Activated T-helper 17 cell treated with anti-CD3 and anti-CD28 coated beads, Interleukin-2, amount 50 U/mL, for 72 hours (primary cell): ENCODE measurements at regions not wholly inside any gene's neighbourhood (a gene's known extent, or its start where the extent isn't known, plus 50 kb on each side); places are given as distances from the start of the nearest gene placed in this dataset.
"Not testable (repeated sequence)": the region's sequence is repeated elsewhere in the genome, so short reads cannot be mapped to it uniquely, and the experiment has no call there.

Experiments
- ATAC-seq: fragments of 150-1000 bp; cut with Tn5 transposase; replicated peaks from 2 replicates; pipeline ENCODE4 v1.10.0; 2021; ENCODE audit warnings: mild to moderate bottlenecking, moderate library complexity
- H3K27ac Mint-ChIP-seq: one replicate; pipeline ENCODE4 v1.8.0; 2022; ENCODE audit warnings: mixed read lengths
- H3K27me3 Mint-ChIP-seq: one replicate; pipeline ENCODE4 v1.8.0; 2022; ENCODE audit warnings: mixed read lengths
- H3K36me3 Mint-ChIP-seq: one replicate; pipeline ENCODE4 v1.8.0; 2022; ENCODE audit warnings: low read depth, mild to moderate bottlenecking, mixed read lengths
- H3K4me1 Mint-ChIP-seq: one replicate; pipeline ENCODE4 v1.8.0; 2022; ENCODE audit warnings: mixed read lengths
- H3K4me3 Mint-ChIP-seq: one replicate; pipeline ENCODE4 v1.8.0; 2022; ENCODE audit warnings: mild to moderate bottlenecking, mixed read lengths
- H3K9me3 Mint-ChIP-seq: one replicate; pipeline ENCODE4 v1.8.0; 2022; ENCODE audit warnings: mixed read lengths

DNA sequence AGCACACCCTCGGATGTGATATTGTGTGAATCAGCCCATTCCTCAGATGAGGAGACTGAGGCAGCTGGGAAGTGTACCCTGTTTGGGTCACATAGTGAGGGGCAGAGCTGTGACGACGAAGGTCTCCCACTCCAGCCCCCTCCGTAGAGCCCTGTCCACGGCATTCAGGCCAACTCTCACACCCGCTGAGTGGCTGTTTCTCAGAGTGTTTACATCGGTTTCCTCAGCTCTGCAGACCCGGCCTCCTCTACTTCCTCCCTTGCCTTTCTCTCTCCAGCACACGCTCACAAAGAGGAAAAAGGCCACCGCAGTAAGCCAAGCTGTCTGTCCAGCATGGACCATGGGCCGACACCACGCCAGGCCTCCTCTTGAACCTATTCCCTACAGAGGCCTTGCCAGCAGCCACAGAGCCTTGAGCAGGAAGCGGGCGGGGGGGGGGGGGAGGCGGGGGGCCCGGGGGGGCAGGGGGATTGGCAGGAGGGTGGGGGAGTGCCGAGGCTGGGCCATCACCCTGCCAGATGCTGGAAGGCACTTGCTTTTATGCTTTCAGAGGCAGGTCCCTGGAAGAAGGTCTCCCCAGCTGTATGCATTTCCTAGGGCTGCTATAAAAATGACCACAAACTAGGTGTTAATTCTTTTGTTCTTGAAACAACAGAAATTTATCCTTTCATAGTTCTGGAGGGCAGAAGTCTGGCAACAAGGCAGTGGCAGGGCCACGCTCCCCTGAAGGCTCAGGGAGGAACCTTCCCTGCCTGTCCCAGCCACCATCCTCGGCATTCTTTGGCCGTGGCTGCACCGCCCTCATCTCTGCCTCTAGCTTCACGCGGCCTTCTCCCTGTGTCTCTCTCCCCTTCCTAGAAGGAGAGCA lies 178.4 kb downstream of the PSMG1 start:
- ATAC-seq: no peak
- no peak overlapping the region for H3K4me3 Mint-ChIP-seq
- H3K9me3 Mint-ChIP-seq: no peaks in the 10 kb centered on the region
- no peak overlapping the region for H3K27ac Mint-ChIP-seq
- H3K36me3 Mint-ChIP-seq: no peaks in the 10 kb centered on the region
- peaks cover 5% of the 10 kb centered on the region for H3K4me1 Mint-ChIP-seq
- peaks cover 4% of the 10 kb centered on the region for H3K27me3 Mint-ChIP-seq

DNA sequence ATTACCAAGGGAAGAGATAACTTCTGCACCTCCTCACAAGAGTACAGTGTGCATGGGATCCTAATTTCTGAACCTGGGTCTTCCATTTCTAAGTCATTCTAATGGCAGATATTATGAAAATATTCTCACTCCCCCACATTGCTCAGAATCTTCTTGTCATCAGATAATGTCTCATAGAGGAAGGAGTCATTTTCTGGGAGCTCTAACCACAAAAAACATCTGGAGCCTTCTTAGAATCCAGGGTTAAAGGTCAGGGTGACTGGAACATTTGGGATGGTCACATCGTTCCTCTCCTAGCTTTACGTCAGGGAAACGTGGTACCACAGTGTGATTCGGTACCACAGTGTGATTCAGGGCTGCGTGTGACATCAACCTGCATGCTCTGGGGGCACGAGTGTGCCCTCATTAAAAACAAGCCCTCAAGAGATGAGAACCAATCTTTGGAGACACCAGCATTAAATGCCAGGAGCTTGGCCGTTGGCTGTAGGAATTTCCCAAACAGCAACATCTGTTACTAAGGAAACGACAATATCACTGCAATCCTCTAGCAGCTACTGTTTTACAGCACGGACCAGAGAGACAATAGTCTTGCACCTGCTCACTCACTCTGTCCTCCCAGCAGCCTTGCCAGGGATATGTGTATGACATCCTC lies 179.1 kb downstream of the PSMG1 start:
- H3K36me3 Mint-ChIP-seq: no peaks in the 10 kb centered on the region
- H3K27ac Mint-ChIP-seq: no peak overlapping the region
- peak; percentile 32 for ATAC-seq
- no peak overlapping the region for H3K4me3 Mint-ChIP-seq
- H3K9me3 Mint-ChIP-seq: no peaks in the 10 kb centered on the region
- peaks cover 6% of the 10 kb centered on the region for H3K27me3 Mint-ChIP-seq
- H3K4me1 Mint-ChIP-seq: peaks cover 5% of the 10 kb centered on the region

- Mint-ChIP-seq H3K27me3 (peaks cover 18% of the 10 kb centered on the region), H3K9me3 (no peaks in the 10 kb centered on the region), H3K4me1 (peaks cover 9% of the 10 kb centered on the region), H3K4me3 (no peak overlapping the region), H3K27ac (no peak overlapping the region), H3K36me3 (no peaks in the 10 kb centered on the region)
- no peak for ATAC-seq
Observed at GRCh38 chr21:39001341-39001740, 181.9 kb downstream of the PSMG1 start.

GRCh38 chr21:39000496-39000895 lies 182.8 kb downstream of the PSMG1 start:
- Mint-ChIP-seq H3K4me3 (no peak overlapping the region), H3K27ac (peak overlapping the region; percentile 29)
- peak; percentile 84 for ATAC-seq

GRCh38 chr21:38999161-38999560 lies 184.1 kb downstream of the PSMG1 start:
- Mint-ChIP-seq H3K27me3 (peaks cover 24% of the 10 kb centered on the region), H3K4me3 (no peak overlapping the region), H3K4me1 (peaks cover 9% of the 10 kb centered on the region), H3K36me3 (no peaks in the 10 kb centered on the region), H3K27ac (no peak overlapping the region), H3K9me3 (no peaks in the 10 kb centered on the region)
- ATAC-seq: no peak

More at GRCh38 chr21:39000496-39000895, 182.8 kb downstream of the PSMG1 start:
- H3K9me3 Mint-ChIP-seq: no peaks in the 10 kb centered on the region
- peaks cover 9% of the 10 kb centered on the region for H3K4me1 Mint-ChIP-seq
- no peaks in the 10 kb centered on the region for H3K36me3 Mint-ChIP-seq
- H3K27me3 Mint-ChIP-seq: peaks cover 18% of the 10 kb centered on the region

GRCh38 chr21:38998281-38998680 lies 185.0 kb downstream of the PSMG1 start:
- peaks cover 24% of the 10 kb centered on the region for H3K27me3 Mint-ChIP-seq
- not testable (repeated sequence) for H3K27ac Mint-ChIP-seq, H3K4me3 Mint-ChIP-seq, H3K9me3 Mint-ChIP-seq, H3K36me3 Mint-ChIP-seq, H3K4me1 Mint-ChIP-seq, ATAC-seq

DNA sequence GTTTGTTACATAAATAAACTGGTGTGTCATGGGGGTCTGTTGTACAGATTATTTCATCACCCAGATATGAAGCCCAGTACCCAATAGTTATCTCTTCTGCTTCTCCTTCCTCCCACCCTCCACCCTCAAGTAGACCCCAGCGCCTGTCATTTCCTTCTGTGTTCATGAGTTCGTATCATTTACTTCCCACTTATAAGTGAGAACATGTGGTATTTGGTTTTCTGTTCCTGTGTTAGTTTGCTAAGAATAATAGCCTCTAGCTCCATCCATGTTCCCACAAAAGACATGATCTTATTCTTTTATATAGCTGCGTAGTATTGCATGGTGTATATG lies 185.4 kb downstream of the PSMG1 start:
- H3K27ac Mint-ChIP-seq, ATAC-seq, H3K4me3 Mint-ChIP-seq, H3K9me3 Mint-ChIP-seq, H3K4me1 Mint-ChIP-seq, H3K36me3 Mint-ChIP-seq: not testable (repeated sequence)
- peaks cover 24% of the 10 kb centered on the region for H3K27me3 Mint-ChIP-seq

GRCh38 chr21:38997051-38997842 lies 186.0 kb downstream of the PSMG1 start:
- no peak overlapping the region for H3K27ac Mint-ChIP-seq
- ATAC-seq: no peak

DNA sequence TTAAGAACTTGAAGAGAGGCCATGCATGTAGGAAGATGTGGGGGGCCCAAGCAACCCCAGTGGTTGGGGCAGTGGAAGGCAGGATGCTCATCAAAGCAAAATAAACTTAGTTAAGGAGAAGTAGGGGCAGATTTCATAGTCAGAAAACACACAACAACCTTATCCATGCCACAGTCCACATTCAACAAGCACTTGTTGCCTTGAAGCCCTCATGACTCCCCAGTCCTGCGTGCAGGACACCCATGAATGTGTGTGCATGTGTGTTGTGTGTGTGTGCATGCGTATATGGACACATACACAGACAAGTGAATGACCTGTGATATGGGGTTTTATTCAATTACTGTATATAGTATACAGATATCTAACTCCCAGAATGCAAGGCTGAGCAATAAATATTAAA lies 186.9 kb downstream of the PSMG1 start:
- Mint-ChIP-seq H3K36me3 (no peaks in the 10 kb centered on the region), H3K4me3 (no peak overlapping the region), H3K9me3 (no peaks in the 10 kb centered on the region), H3K27ac (no peak overlapping the region), H3K4me1 (peaks cover 4% of the 10 kb centered on the region), H3K27me3 (peaks cover 30% of the 10 kb centered on the region)
- ATAC-seq: no peak

More at GRCh38 chr21:38997051-38997842, 186.0 kb downstream of the PSMG1 start:
- Mint-ChIP-seq H3K4me3 (no peak overlapping the region), H3K4me1 (peaks cover 4% of the 10 kb centered on the region), H3K36me3 (no peaks in the 10 kb centered on the region), H3K27me3 (peaks cover 27% of the 10 kb centered on the region), H3K9me3 (no peaks in the 10 kb centered on the region)

GRCh38 chr21:38995731-38996130 lies 187.5 kb downstream of the PSMG1 start:
- no peaks in the 10 kb centered on the region for H3K9me3 Mint-ChIP-seq
- no peaks in the 10 kb centered on the region for H3K36me3 Mint-ChIP-seq
- H3K4me1 Mint-ChIP-seq: peaks cover 4% of the 10 kb centered on the region
- H3K27ac Mint-ChIP-seq: no peak overlapping the region
- ATAC-seq: no peak
- no peak overlapping the region for H3K4me3 Mint-ChIP-seq
- H3K27me3 Mint-ChIP-seq: peaks cover 27% of the 10 kb centered on the region

- no peak overlapping the region for H3K4me3 Mint-ChIP-seq
- H3K4me1 Mint-ChIP-seq: peaks cover 4% of the 10 kb centered on the region
- no peaks in the 10 kb centered on the region for H3K36me3 Mint-ChIP-seq
- no peak for ATAC-seq
- H3K9me3 Mint-ChIP-seq: no peaks in the 10 kb centered on the region
- H3K27me3 Mint-ChIP-seq: peaks cover 27% of the 10 kb centered on the region
- no peak overlapping the region for H3K27ac Mint-ChIP-seq
Observed at GRCh38 chr21:38995071-38995669, 188.1 kb downstream of the PSMG1 start.

DNA sequence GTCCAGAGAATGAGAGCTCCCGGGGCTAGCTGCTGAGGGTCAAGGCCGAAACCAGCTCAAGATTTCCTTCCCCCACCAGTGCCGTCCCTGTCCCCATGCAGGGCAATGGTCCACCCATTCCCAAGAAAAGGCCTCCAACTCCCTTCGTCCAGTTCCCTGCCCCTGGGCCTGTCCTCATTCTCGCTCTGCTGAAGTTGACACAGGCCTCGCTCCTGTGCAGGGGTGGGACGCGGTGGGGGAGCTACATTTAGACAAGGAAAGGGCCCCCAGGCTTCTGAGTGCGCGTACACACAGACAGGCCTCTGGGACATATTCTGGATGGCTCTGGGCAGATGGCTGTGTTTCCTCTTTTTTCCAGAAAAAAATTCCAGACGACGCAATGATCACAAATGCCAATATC lies 188.3 kb downstream of the ETS2 start:
- Mint-ChIP-seq H3K4me3 (no peak overlapping the region), H3K4me1 (peaks cover 4% of the 10 kb centered on the region), H3K9me3 (no peaks in the 10 kb centered on the region), H3K27ac (no peak overlapping the region), H3K36me3 (no peaks in the 10 kb centered on the region), H3K27me3 (peaks cover 30% of the 10 kb centered on the region)
- no peak for ATAC-seq

DNA sequence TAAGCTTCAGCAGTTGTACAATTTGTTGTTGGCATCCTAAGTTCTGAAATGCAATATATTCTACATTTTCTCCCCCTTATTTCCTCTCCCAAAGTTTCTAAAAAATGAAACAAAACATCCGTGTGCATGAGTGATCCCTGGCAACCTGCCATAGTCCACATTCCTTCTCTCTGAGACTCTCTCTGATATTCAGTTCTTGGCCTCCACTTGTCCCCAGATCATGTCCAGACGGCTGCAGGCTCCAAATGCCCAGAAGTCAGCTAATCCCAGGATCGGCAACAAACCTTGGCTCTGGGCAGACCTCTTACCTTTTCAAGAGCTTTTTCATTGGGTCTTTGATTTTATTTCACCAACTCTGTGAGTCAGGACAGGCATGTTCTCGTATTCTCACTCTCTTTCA lies 187.8 kb downstream of the ETS2 start:
- Mint-ChIP-seq H3K27me3 (peaks cover 32% of the 10 kb centered on the region), H3K4me1 (peaks cover 4% of the 10 kb centered on the region), H3K27ac (no peak overlapping the region), H3K4me3 (no peak overlapping the region), H3K36me3 (no peaks in the 10 kb centered on the region), H3K9me3 (no peaks in the 10 kb centered on the region)
- ATAC-seq: no peak

GRCh38 chr21:38992737-38993136 lies 187.0 kb downstream of the ETS2 start:
- no peaks in the 10 kb centered on the region for H3K36me3 Mint-ChIP-seq
- ATAC-seq: no peak
- no peaks in the 10 kb centered on the region for H3K9me3 Mint-ChIP-seq
- H3K27me3 Mint-ChIP-seq: peaks cover 36% of the 10 kb centered on the region
- H3K27ac Mint-ChIP-seq: no peak overlapping the region
- H3K4me3 Mint-ChIP-seq: no peak overlapping the region
- peaks cover under 1% of the 10 kb centered on the region for H3K4me1 Mint-ChIP-seq
